ENCODE measurements at regions not wholly inside any gene's neighbourhood (a gene's known extent, or its start where the extent isn't known, plus 50 kb on each side); places are given as distances from the start of the nearest gene placed in this dataset.
"Not testable (repeated sequence)": the region's sequence is repeated elsewhere in the genome, so short reads cannot be mapped to it uniquely, and the experiment has no call there.

GRCh38 chr11:34798985-34799384 is 117.2 kb downstream of the APIP start:
- no peak for DNase-seq
- ATAC-seq, result no peak
- intact Hi-C loops (cut with DNase I), result no loop called here

GRCh38 chr11:34797497-34797896 is 118.7 kb downstream of the APIP start:
- DNase-seq; intact Hi-C loops (cut with DNase I); ATAC-seq: not testable (repeated sequence)

GRCh38 chr11:34795641-34796040 is 120.5 kb downstream of the APIP start:
- intact Hi-C loops (cut with DNase I), result no loop called here

GRCh38 chr11:34794696-34795095 is 121.5 kb downstream of the APIP start:
- DNase-seq, result no peak
- no peak for ATAC-seq
- intact Hi-C loops (cut with DNase I), result no loop called here

More at GRCh38 chr11:34795641-34796040, 120.5 kb downstream of the APIP start:
- ATAC-seq (no peak), DNase-seq (no peak)

- ATAC-seq, result peak in 1 of 2 donors; percentile 41
Observed at GRCh38 chr11:34793666-34794065, 122.5 kb downstream of the APIP start.

GRCh38 chr11:34792814-34793258 is 123.3 kb downstream of the APIP start:
- intact Hi-C loops (cut with DNase I), result no loop called here
- DNase-seq, result no peak
- peak in 1 of 2 donors; percentile 53 for ATAC-seq

More at GRCh38 chr11:34793666-34794065, 122.5 kb downstream of the APIP start:
- intact Hi-C loops (cut with DNase I), result no loop called here
- no peak for DNase-seq

GRCh38 chr11:34791780-34792542 is 124.2 kb downstream of the APIP start:
- no peak for ATAC-seq
- intact Hi-C loops (cut with DNase I), result no loop called here
- DNase-seq, result no peak

GRCh38 chr11:34790620-34791019 is 125.6 kb downstream of the APIP start:
- ATAC-seq, result no peak

GRCh38 chr11:34789196-34789834 is 126.9 kb downstream of the APIP start:
- ATAC-seq (no peak), DNase-seq (no peak)
- intact Hi-C loops (cut with DNase I), result no loop called here

More at GRCh38 chr11:34790620-34791019, 125.6 kb downstream of the APIP start:
- intact Hi-C loops (cut with DNase I), result no loop called here
- no peak for DNase-seq

- DNase-seq (no peak), ATAC-seq (no peak)
- intact Hi-C loops (cut with DNase I), result no loop called here
Observed at GRCh38 chr11:34788642-34789041, 127.5 kb downstream of the APIP start.

- no peak for DNase-seq
- ATAC-seq, result no peak
- intact Hi-C loops (cut with DNase I), result no loop called here
Observed at GRCh38 chr11:34787895-34788294, 128.3 kb downstream of the APIP start.

- no peak for DNase-seq
- intact Hi-C loops (cut with DNase I), result no loop called here
- no peak for ATAC-seq
Observed at GRCh38 chr11:34787348-34787747, 128.8 kb downstream of the APIP start.

GRCh38 chr11:34784318-34784841 is 131.8 kb downstream of the APIP start:
- intact Hi-C loops (cut with DNase I), result no loop called here
- DNase-seq (no peak), ATAC-seq (no peak)

GRCh38 chr11:34783816-34784317 is 132.3 kb downstream of the APIP start:
- DNase-seq (no peak), ATAC-seq (no peak)
- intact Hi-C loops (cut with DNase I), result no loop called here

GRCh38 chr11:34781826-34782225 is 134.4 kb downstream of the APIP start:
- ATAC-seq; intact Hi-C loops (cut with DNase I); DNase-seq: not testable (repeated sequence)

- intact Hi-C loops (cut with DNase I), result no loop called here
- ATAC-seq, result peak in 1 of 2 donors; percentile 8
Observed at GRCh38 chr11:34775417-34775888, 140.7 kb downstream of the APIP start.

GRCh38 chr11:34774604-34775003 is 141.6 kb downstream of the APIP start:
- intact Hi-C loops (cut with DNase I), result no loop called here
- DNase-seq, result no peak
- ATAC-seq, result no peak

More at GRCh38 chr11:34775417-34775888, 140.7 kb downstream of the APIP start:
- no peak for DNase-seq

- intact Hi-C loops (cut with DNase I), result no loop called here
- DNase-seq (no peak), ATAC-seq (no peak)
Observed at GRCh38 chr11:34773826-34774225, 142.4 kb downstream of the APIP start.

- ATAC-seq (no peak), DNase-seq (no peak)
- intact Hi-C loops (cut with DNase I), result no loop called here
Observed at GRCh38 chr11:34773211-34773610, 143.0 kb downstream of the APIP start.

GRCh38 chr11:34770111-34770510 is 146.1 kb downstream of the APIP start:
- ATAC-seq (no peak), DNase-seq (no peak)
- intact Hi-C loops (cut with DNase I), result no loop called here
